GM18951 (cell line): ENCODE measurements at regions not wholly inside any gene's neighbourhood (a gene's known extent, or its start where the extent isn't known, plus 50 kb on each side); places are given as distances from the start of the nearest gene placed in this dataset.

Experiments
- POLR2A ChIP-seq: IDR thresholded peaks from 4 replicates; pipeline ENCODE4 v1.6.1; 2011; ENCODE audit warnings: mild to moderate bottlenecking; ENCODE audit not compliant: insufficient read length, insufficient read depth; ENCODE audit errors: extremely low read depth
- in situ Hi-C: fragments of 300-500 bp; cut with MboI; formaldehyde crosslinking; loops from one replicate; pipeline ENCODE4 v1.12.0; 2022; ENCODE audit warnings: low sequenced_read_pairs, mixed read lengths, inconsistent platforms; ENCODE audit not compliant: unreplicated experiment

DNA sequence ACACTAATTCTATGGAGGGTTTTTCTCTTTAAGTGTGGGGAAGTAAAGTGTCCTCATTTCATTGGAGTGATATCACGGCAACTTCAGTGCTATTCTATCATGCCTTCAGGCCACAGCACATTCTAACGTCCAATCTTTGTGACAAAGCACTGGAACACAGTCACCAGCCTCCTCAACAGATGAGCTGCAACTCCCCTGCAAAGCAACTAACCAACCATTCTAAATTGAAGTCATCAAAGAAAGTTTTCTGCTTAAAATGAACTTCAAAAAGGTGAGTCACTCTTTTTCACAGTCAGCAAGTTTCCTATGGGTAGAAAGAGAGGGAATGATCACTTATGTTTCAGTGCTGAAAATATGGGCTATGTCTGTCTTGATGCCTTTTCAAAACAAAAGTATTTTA, 190.8 kb downstream of the ELAVL2 start:
- no peak for TF ChIP-seq POLR2A
- in situ Hi-C loops, result no loop called here

DNA sequence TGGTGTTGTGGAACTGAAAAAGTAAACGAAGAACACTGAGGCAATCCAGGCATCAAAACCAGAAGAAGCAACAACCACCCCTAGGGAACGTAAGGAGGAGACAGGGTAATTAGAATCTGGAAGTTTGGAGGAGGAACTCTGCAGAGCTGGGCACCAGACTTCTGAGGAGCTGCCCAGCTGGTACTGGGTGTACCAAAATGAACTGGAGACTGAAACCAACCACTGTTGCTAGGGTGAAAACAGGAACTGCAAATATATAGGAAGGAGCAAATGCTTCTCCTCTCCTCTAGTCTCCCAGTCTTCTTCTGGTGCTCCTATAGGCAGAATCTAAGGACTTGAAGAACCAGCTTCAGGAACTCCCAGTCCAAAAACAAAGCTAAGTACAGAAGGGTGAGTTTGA, 189.8 kb downstream of the ELAVL2 start:
- TF ChIP-seq POLR2A, result no peak
- in situ Hi-C loops, result no loop called here

DNA sequence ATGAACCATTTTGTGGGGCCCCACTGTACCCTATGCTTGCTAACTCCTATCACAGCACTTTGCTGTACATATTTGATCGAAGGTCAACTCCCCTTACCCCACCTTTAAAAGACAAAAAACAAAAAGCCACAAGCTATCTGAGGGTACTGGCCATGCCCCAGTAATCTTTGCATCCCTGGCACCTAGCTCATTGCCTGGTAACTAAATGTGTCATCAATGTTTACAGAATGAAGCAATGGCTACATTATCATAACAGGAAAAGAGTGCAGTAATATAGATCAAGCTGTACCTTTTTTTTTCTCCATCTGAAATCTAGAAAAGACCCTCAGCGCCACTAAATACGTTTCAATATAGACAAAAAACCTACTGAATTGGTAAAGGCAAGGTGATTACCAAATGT, 188.0 kb downstream of the ELAVL2 start:
- no peak for TF ChIP-seq POLR2A
- in situ Hi-C loops, result no loop called here

DNA sequence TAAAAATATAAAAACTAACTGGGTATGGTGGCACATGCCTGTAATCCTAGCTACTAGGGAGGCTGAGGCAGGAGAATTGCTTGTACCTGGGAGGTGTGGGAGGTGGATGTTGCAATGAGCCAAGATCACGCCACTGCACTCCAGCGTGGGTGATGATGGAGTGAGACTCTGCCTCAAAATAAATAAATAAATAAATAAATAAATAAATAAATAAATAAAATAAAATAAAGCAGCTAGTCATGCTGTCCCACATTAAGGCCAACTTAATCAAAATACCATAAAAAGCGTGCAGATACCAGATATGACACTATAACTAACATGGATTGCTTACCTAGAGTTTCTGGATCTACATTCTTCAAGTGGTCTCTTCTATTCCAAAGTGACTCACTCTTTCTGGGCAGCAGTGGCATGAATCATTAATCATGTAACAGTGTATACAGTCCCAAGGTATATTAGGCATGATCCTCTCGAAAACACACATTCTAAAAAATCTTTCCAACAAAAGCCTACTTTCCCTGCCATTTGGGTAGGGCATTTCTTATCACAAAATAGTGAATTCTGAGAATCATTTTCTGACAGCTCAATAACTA, 187.1 kb downstream of the ELAVL2 start:
- no peak for TF ChIP-seq POLR2A
- in situ Hi-C loops, result no loop called here
